OCI-LY7 (cell line): ENCODE measurements at regions not wholly inside any gene's neighbourhood (a gene's known extent, or its start where the extent isn't known, plus 50 kb on each side); places are given as distances from the start of the nearest gene placed in this dataset.

Experiments used
- BruUV-seq: library from RNA; stranded (reverse); fragments of 400-500 nt; replicated peaks from 2 replicates; lab custom pipeline; 2021; lab: Mats Ljungman, UMichigan
- CTCF ChIA-PET: fragments of 300-600 bp; sonication (Branson Sonifier 250); formaldehyde crosslinking; loops from one replicate; lab custom pipeline; 2022; ENCODE audit warnings: antibody characterized with exemption; ENCODE audit not compliant: unreplicated experiment; lab: Charles Lee
- POLR2A ChIA-PET: fragments of 300-600 bp; sonication (Branson Sonifier 250); formaldehyde crosslinking; loops from one replicate; lab custom pipeline; 2022; ENCODE audit warnings: antibody characterized with exemption; lab: Charles Lee
- DNase-seq: peaks from one replicate; pipeline ENCODE4 v3.0.0-alpha.2; 2015; ENCODE audit warnings: low spot score
- H2AFZ ChIP-seq: fragments of 200-600 bp; sonication (generic), shearing (Covaris generic); 2 replicates; pipeline ENCODE4 v1.6.1; 2014; ENCODE audit warnings: mild to moderate bottlenecking, antibody characterized with exemption, low read length, moderate library complexity
- H3K27ac ChIP-seq: fragments of 200-600 bp; sonication (generic); 2 replicates; pipeline ENCODE4 v1.5.1; 2014; ENCODE audit warnings: mixed run types, low read depth, mild to moderate bottlenecking, moderate library complexity, low read length, inconsistent platforms; ENCODE audit not compliant: poor library complexity, severe bottlenecking
- H3K36me3 ChIP-seq: fragments of 200-600 bp; sonication (generic); 2 replicates; pipeline ENCODE4 v1.6.1; 2014; ENCODE audit warnings: mild to moderate bottlenecking, antibody characterized with exemption, low read length, moderate library complexity, mixed read lengths; ENCODE audit not compliant: insufficient read depth
- H3K4me1 ChIP-seq: fragments of 200-600 bp; sonication (generic); 2 replicates; pipeline ENCODE4 v1.5.1; 2014; ENCODE audit warnings: mild to moderate bottlenecking, low read length; ENCODE audit not compliant: insufficient read depth, poor library complexity, severe bottlenecking
- H3K4me2 ChIP-seq: fragments of 200-600 bp; sonication (generic); 2 replicates; pipeline ENCODE4 v1.6.1; 2014; ENCODE audit warnings: mild to moderate bottlenecking, low read length
- H3K4me3 ChIP-seq: fragments of 200-600 bp; sonication (generic); 2 replicates; pipeline ENCODE4 v1.5.1; 2014; ENCODE audit warnings: mild to moderate bottlenecking, low read depth, low read length; ENCODE audit not compliant: poor library complexity, severe bottlenecking
- H3K79me2 ChIP-seq: fragments of 200-600 bp; sonication (generic); 2 replicates; pipeline ENCODE4 v1.6.1; 2016; ENCODE audit warnings: low read depth, mild to moderate bottlenecking, low read length, moderate library complexity, mixed read lengths; ENCODE audit not compliant: insufficient read depth
- H3K9me2 ChIP-seq: fragments of 200-600 bp; sonication (generic); 2 replicates; pipeline ENCODE4 v1.6.1; 2016; ENCODE audit warnings: mild to moderate bottlenecking, low read length, mixed read lengths; ENCODE audit not compliant: insufficient read depth
- H3K9me3 ChIP-seq: fragments of 200-600 bp; sonication (generic); 2 replicates; pipeline ENCODE4 v1.6.1; 2014; ENCODE audit warnings: mild to moderate bottlenecking, mixed run types, low read length, mixed read lengths
- H4K20me1 ChIP-seq: fragments of 200-600 bp; sonication (generic); 2 replicates; pipeline ENCODE4 v1.6.1; 2014; ENCODE audit warnings: mild to moderate bottlenecking, antibody characterized with exemption, low read length, moderate library complexity, mixed read lengths; ENCODE audit not compliant: insufficient read depth
- EZH2phosphoT487 ChIP-seq: fragments of 200-600 bp; sonication (generic); IDR thresholded peaks from 2 replicates; pipeline ENCODE4 v1.6.1; 2018; ENCODE audit warnings: low read depth, borderline replicate concordance, mild to moderate bottlenecking, mixed run types, antibody characterized with exemption, low read length, moderate library complexity, mixed read lengths
- intact Hi-C: fragments of 100-400 bp; cut with micrococcal nuclease; formaldehyde crosslinking; loops from one replicate; pipeline ENCODE4 v1.10.0; 2022; ENCODE audit not compliant: unreplicated experiment
- TF ChIP-seq, protein P1 (sequence below): fragments of 200-600 bp; sonication (generic); conservative IDR thresholded peaks from 2 replicates; pipeline ENCODE4 v1.5.1; 2014; ENCODE audit warnings: mild to moderate bottlenecking, antibody characterized with exemption, low read length, moderate library complexity, mixed read lengths

- no peaks in the 10 kb centered on the region for H3K9me2 ChIP-seq
- H4K20me1 ChIP-seq, result no peaks in the 10 kb centered on the region
- TF ChIP-seq, protein P1, sequence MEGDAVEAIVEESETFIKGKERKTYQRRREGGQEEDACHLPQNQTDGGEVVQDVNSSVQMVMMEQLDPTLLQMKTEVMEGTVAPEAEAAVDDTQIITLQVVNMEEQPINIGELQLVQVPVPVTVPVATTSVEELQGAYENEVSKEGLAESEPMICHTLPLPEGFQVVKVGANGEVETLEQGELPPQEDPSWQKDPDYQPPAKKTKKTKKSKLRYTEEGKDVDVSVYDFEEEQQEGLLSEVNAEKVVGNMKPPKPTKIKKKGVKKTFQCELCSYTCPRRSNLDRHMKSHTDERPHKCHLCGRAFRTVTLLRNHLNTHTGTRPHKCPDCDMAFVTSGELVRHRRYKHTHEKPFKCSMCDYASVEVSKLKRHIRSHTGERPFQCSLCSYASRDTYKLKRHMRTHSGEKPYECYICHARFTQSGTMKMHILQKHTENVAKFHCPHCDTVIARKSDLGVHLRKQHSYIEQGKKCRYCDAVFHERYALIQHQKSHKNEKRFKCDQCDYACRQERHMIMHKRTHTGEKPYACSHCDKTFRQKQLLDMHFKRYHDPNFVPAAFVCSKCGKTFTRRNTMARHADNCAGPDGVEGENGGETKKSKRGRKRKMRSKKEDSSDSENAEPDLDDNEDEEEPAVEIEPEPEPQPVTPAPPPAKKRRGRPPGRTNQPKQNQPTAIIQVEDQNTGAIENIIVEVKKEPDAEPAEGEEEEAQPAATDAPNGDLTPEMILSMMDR, result no peak
- TF ChIP-seq EZH2phosphoT487, result no peak
- ChIA-PET POLR2A (interaction anchor here (1.2 kb wide), 1 partner anchor 91 kb away, joined by 3 read pairs; no protein-coding TSS in a partner anchor), CTCF (no interaction called here)
- no peak overlapping the region for H3K4me3 ChIP-seq
- H3K4me2 ChIP-seq, result no peak overlapping the region
- no peak overlapping the region for H3K27ac ChIP-seq
- DNase-seq, result no peak
- H3K9me3 ChIP-seq, result no peaks in the 10 kb centered on the region
- H3K79me2 ChIP-seq, result no peaks in the 10 kb centered on the region
- intact Hi-C loops, result no loop called here
- H2AFZ ChIP-seq, result no peak overlapping the region
- no peaks in the 10 kb centered on the region for H3K4me1 ChIP-seq
- H3K36me3 ChIP-seq, result no peaks in the 10 kb centered on the region
- no TSS peak for BruUV-seq
Observed at GRCh38 chr11:100622404-100622803, 64.7 kb upstream of the ARHGAP42 start.

- no peaks in the 10 kb centered on the region for H3K9me3 ChIP-seq
- no peak overlapping the region for H3K27ac ChIP-seq
- H3K79me2 ChIP-seq, result no peaks in the 10 kb centered on the region
- BruUV-seq, result no TSS peak
- no peaks in the 10 kb centered on the region for H3K9me2 ChIP-seq
- no peak overlapping the region for H3K4me2 ChIP-seq
- ChIA-PET POLR2A (no interaction called here), CTCF (no interaction called here)
- intact Hi-C loops, result no loop called here
- TF ChIP-seq, protein P1, result no peak
- no peak for TF ChIP-seq EZH2phosphoT487
- no peaks in the 10 kb centered on the region for H4K20me1 ChIP-seq
- no peak overlapping the region for H3K4me3 ChIP-seq
- no peak overlapping the region for H2AFZ ChIP-seq
- no peaks in the 10 kb centered on the region for H3K4me1 ChIP-seq
- no peaks in the 10 kb centered on the region for H3K36me3 ChIP-seq
- DNase-seq, result no peak
Observed at GRCh38 chr11:100624346-100624745, 62.7 kb upstream of the ARHGAP42 start.

DNA sequence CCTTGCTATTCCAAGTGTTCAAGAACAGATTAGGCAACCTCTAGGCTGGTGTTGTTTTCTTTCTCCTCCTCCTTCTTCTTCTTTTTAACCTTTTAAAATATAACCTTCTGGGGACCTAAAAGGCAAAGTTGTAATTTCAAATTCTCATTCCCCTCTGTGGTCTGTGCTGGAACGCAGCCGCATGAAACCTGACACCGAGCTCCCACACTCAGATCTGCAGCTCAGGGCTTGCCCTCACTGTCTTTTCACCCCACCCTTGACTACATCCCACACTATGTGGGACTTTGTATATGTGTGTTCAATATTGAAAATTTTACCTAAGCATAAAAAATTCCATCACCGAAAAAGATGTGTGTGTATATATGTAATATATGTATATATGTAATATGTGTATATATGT lies 62.0 kb upstream of the ARHGAP42 start:
- H3K36me3 ChIP-seq, result no peaks in the 10 kb centered on the region
- no peaks in the 10 kb centered on the region for H4K20me1 ChIP-seq
- no peak for DNase-seq
- H3K27ac ChIP-seq, result no peak overlapping the region
- H2AFZ ChIP-seq, result no peak overlapping the region
- intact Hi-C loops, result no loop called here
- TF ChIP-seq, protein P1, result no peak
- no peak for TF ChIP-seq EZH2phosphoT487
- no peaks in the 10 kb centered on the region for H3K79me2 ChIP-seq
- H3K9me3 ChIP-seq, result no peaks in the 10 kb centered on the region
- H3K4me1 ChIP-seq, result no peaks in the 10 kb centered on the region
- no peaks in the 10 kb centered on the region for H3K9me2 ChIP-seq
- no peak overlapping the region for H3K4me2 ChIP-seq
- POLR2A ChIA-PET, result no interaction called here
- CTCF ChIA-PET, result no interaction called here
- no TSS peak for BruUV-seq
- H3K4me3 ChIP-seq, result no peak overlapping the region
